ENCODE measurements at regions not wholly inside any gene's neighbourhood (a gene's known extent, or its start where the extent isn't known, plus 50 kb on each side); places are given as distances from the start of the nearest gene placed in this dataset.
"Not testable (repeated sequence)": the region's sequence is repeated elsewhere in the genome, so short reads cannot be mapped to it uniquely, and the experiment has no call there.

DNA sequence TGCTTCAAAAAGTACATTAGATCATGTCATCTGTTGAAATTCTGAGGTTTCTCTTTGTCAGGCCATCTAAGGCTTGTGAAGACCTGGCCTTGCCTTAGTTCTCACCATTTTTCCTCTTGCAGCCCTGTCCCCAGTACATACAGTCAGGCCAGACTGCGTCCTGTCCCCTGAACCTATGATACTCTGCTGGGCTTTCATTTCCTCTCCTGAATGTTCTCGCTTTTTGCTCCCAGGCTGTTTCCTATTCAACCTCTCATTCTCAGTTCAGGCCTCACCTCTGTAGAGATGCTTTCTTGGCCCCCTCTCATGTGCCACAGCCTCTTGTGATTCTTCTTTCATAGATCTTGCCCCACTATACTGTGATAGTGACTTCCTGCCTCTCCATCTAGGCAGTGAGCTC lies 648.8 kb upstream of the KCNMB2 start:
- intact Hi-C loops (cut with DNase I; ENCODE audit: low total_unique reads), result no loop called here
- Histone ChIP-seq H3K4me3 (no peak overlapping the region), H3K27me3 (no peaks in the 10 kb centered on the region), H3K9me3 (no peaks in the 10 kb centered on the region), H3K4me1 (peaks cover 0 to 36% (median 4%) of the 10 kb centered on the region in 4 donors), H3K27ac (peak overlapping the region; percentile 29 to 41), H3K36me3 (no peaks in the 10 kb centered on the region)
- DNase-seq, result no peak
- TF ChIP-seq, protein P1, sequence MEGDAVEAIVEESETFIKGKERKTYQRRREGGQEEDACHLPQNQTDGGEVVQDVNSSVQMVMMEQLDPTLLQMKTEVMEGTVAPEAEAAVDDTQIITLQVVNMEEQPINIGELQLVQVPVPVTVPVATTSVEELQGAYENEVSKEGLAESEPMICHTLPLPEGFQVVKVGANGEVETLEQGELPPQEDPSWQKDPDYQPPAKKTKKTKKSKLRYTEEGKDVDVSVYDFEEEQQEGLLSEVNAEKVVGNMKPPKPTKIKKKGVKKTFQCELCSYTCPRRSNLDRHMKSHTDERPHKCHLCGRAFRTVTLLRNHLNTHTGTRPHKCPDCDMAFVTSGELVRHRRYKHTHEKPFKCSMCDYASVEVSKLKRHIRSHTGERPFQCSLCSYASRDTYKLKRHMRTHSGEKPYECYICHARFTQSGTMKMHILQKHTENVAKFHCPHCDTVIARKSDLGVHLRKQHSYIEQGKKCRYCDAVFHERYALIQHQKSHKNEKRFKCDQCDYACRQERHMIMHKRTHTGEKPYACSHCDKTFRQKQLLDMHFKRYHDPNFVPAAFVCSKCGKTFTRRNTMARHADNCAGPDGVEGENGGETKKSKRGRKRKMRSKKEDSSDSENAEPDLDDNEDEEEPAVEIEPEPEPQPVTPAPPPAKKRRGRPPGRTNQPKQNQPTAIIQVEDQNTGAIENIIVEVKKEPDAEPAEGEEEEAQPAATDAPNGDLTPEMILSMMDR (IDR thresholded peaks at IDR 0.05), result no peak

DNA sequence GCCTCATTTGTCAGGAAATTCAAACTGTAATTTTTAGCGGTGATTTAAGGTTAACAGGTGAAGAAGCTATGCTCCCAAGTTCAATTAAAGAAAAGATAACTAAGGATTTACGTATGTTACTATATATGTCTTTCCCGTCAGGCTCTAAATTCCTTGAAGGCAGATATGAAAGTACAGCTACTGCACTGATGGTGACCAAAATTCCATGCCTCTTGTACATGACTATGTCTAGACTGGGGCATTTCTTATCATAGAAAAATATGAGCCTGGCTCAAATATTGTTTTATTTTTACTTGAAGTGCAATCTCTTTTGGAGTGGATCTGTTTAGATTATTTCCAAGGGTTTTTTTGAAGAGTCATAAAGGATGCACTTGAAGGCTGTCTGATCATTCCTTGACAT lies 647.1 kb upstream of the KCNMB2 start:
- DNase-seq, result no peak
- Histone ChIP-seq H3K4me3 (no peak overlapping the region), H3K4me1 (peaks cover 0 to 32% (median 4%) of the 10 kb centered on the region in 4 donors), H3K9me3 (no peaks in the 10 kb centered on the region), H3K27ac (peak overlapping the region; percentile 14 to 32), H3K27me3 (no peaks in the 10 kb centered on the region), H3K36me3 (no peaks in the 10 kb centered on the region)
- TF ChIP-seq, protein P1 (IDR thresholded peaks at IDR 0.05), result no peak
- intact Hi-C loops (cut with DNase I; ENCODE audit: low total_unique reads), result no loop called here

- H3K4me3 ChIP-seq, result no peak overlapping the region
- H3K36me3 ChIP-seq, result no peaks in the 10 kb centered on the region
- peak overlapping the region in 1 of 2 donors; percentile 32 for H3K27ac ChIP-seq
- H3K27me3 ChIP-seq, result no peaks in the 10 kb centered on the region
- TF ChIP-seq, protein P1 (IDR thresholded peaks at IDR 0.05), result no peak
- no peak for DNase-seq
- no peaks in the 10 kb centered on the region for H3K9me3 ChIP-seq
- intact Hi-C loops (cut with DNase I; ENCODE audit: low total_unique reads), result no loop called here
- peaks cover 0 to 32% (median 4%) of the 10 kb centered on the region in 4 donors for H3K4me1 ChIP-seq
Measured at GRCh38 chr3:177889652-177890358, 646.4 kb upstream of the KCNMB2 start.

- no peaks in the 10 kb centered on the region for H3K9me3 ChIP-seq
- intact Hi-C loops (cut with DNase I; ENCODE audit: low total_unique reads), result no loop called here
- TF ChIP-seq, protein P1 (IDR thresholded peaks at IDR 0.05), result no peak
- H3K27ac ChIP-seq, result no peak overlapping the region
- H3K36me3 ChIP-seq, result no peaks in the 10 kb centered on the region
- peaks cover 0 to 32% (median 4%) of the 10 kb centered on the region in 4 donors for H3K4me1 ChIP-seq
- DNase-seq, result no peak
- H3K4me3 ChIP-seq, result no peak overlapping the region
- no peaks in the 10 kb centered on the region for H3K27me3 ChIP-seq
Measured at GRCh38 chr3:177890359-177890683, 645.9 kb upstream of the KCNMB2 start.

DNA sequence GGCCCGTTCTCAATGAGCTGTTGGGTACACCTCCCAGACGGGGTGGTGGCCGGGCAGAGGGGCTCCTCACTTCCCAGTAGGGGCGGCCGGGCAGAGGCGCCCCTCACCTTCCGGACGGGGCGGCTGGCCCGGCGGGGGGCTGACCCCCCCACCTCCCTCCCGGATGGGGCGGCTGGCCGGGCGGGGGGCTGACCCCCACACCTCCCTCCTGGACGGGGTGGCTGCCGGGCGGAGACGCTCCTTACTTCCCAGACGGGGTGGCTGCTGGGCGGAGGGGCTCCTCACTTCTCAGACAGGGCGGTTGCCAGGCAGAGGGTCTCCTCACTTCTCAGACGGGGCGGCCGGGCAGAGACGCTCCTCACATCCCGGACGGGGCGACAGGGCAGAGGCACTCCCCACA lies 644.7 kb upstream of the KCNMB2 start:
- H3K36me3 ChIP-seq; DNase-seq; H3K4me3 ChIP-seq; H3K9me3 ChIP-seq; H3K27ac ChIP-seq; H3K27me3 ChIP-seq; intact Hi-C loops (cut with DNase I; ENCODE audit: low total_unique reads): not testable (repeated sequence)
- peaks cover 0 to 22% (median 4%) of the 10 kb centered on the region in 4 donors for H3K4me1 ChIP-seq

- TF ChIP-seq, protein P1 (IDR thresholded peaks at IDR 0.05), result no peak
- Histone ChIP-seq H3K27ac (no peak overlapping the region), H3K4me3 (no peak overlapping the region), H3K36me3 (peaks cover 0 to 3% (median 0%) of the 10 kb centered on the region in 3 donors), H3K27me3 (no peaks in the 10 kb centered on the region), H3K4me1 (peaks cover 0 to 17% (median 0%) of the 10 kb centered on the region in 4 donors), H3K9me3 (peaks cover 0 to 8% (median 0%) of the 10 kb centered on the region in 3 donors)
- intact Hi-C loops (cut with DNase I; ENCODE audit: low total_unique reads), result no loop called here
- DNase-seq, result no peak
Measured at GRCh38 chr3:177893331-177893730, 642.9 kb upstream of the KCNMB2 start.
